AG08396 (cell line): ENCODE measurements at regions not wholly inside any gene's neighbourhood (a gene's known extent, or its start where the extent isn't known, plus 50 kb on each side); places are given as distances from the start of the nearest gene placed in this dataset.

Source experiments
- DNase-seq: peaks from one replicate; pipeline ENCODE4 v3.0.0; 2012; ENCODE audit warnings: low spot score, mixed read lengths

DNA sequence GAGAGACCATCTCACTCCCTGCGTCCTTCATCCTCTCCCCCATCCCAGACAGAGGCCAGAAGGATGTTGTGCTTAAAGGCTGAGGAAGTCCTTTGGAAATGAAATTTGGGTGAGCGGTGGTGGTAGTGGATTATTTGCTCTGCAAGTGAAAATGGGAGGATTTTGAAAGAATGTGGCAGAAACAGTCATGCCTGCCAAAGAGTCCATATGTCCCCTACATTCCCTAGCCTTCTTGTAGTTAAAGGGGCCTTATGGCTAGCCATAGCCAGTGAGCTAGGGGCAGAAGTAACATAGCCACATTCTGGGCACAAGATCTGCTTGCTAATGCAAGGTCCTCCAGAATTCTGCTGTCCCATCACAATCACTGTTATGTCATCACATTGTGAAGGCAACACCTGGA lies 360.2 kb upstream of the TSHZ3 start:
- DNase-seq: no peak

DNA sequence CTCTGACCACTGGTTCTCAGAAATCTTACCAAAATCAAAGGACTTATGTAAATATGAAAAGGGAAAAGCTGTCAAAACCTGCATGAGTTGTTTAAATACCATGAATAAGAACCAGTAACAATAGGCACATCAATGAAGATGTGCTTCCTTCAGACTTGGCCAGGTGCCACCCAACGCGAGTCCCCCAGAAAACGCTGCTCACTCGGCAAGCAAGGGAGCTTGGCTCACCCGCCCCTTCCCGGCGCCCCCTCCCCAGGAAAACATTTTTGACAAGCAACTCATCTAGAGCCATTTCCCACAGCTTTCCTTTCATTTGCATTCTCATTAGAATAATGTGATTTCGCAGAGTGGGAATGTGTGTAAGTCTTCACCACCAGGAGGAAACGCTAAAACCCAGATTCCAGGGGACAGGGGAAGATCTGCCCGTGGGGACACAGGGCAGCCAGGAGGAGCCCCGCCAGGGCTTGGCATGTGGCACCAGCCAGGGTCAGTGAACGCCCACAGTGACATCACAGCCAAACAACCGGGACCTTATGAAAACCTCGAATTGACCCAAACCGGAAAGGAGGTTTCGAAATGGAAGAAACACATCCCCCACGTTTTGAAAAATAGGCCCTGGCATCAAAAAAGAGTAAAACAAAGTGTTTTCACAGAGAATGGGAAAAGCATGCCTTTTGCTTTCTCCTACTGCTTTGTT lies 366.2 kb upstream of the TSHZ3 start:
- peak; percentile 11 for DNase-seq

DNA sequence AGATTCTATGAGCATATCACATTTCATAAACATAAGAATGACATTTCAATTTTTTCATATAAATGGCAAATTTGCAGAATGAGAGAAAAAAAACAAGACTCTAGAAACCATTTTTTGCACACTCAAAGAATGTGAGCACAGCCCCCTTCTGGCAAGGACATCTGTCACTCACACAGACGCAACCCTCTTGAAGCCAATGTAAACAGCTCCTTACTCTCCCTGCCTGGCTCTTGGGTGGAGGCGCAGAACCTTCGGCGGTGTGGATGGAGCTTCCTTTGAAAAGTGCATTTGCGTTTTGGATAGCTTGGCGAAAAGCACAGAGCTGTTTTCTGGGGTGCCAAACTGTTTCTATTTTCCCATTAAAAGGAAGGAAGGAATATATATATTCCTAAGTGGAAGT lies 367.6 kb upstream of the TSHZ3 start:
- DNase-seq: no peak

DNA sequence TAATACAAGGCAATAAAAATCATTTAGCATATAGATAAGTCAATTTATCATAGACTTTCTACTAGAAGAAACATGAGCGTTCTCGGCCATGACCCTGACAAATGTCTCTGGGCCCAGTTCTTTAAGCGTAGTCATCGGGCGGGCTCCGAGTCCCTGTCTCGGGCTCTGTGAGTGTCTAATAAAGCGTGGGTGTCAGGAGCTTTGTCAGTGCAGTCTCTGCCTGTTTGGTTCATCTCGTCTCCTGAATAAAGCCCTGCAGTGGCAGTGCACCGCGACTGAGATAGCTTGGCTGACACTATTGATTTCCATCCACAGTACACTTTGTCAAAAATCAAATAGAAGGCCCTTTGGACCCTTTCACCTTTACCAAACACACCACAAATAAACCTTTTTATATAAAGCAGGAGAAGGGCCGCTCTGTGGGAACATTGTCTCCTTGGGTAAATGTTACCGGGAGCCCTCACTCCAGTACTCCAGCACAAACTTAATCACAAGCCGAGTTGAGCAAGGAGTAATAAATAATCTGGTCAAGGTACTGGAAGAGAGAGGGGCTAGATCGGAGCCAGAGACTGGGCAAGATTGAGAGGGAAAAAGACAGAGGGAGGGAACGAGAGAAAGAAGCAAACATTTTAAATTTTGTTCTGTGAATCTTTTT lies 368.2 kb upstream of the TSHZ3 start:
- DNase-seq: no peak

DNA sequence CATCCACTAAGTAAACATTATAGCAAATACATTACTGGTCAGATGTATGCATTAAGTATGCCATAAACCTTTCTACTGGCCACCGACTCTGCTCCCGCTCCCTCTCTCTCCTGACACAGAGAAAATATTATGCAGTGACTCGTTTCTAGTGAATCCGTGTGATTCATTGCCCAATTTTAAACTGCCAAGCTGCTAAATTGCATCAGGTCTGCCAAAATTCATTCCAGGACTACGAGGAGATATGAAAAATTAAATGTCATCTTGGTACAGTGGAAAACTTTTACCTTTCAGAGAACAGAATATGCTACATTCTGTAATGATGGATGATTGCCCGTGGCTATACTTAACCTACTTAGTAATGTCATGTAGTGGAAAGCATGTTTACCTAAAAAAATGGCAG lies 368.8 kb upstream of the TSHZ3 start:
- no peak for DNase-seq

DNA sequence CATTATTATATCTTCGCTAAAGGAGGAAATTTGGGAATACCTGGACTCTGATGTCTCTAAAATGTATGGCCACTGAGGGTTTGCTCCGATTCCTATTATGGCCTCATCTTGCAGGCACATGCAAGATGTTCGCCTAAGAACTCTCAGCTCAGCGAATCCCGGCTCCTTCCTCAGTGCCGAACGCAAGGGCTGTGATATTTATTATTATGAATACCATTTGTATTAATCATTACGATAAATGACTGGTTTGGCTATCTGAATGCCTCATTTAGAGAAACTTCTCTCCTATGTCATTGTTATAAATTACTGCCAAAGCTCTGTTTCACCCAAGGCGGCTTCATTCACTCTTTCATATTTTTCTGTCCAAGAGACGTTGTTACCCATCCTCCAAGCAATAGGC lies 369.7 kb upstream of the TSHZ3 start:
- peak; percentile 10 for DNase-seq

DNA sequence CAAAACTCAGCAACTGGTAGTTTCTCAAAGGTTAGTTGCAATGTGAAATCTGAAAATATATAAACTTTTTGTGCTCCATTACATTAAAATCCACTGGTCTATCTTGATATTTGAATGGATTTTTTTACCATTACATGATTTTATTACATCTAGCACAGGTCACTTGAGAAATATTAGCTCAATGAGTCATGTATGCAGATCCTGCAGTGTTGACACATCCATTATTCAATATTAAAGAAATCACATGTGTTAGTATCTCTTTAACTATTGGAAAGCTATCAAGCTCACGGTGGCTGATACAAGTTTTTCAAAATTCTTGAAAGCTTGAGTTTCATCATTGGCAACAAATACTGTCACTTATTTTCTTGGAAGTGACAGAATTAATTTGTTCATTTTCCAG lies 373.9 kb upstream of the TSHZ3 start:
- no peak for DNase-seq

DNA sequence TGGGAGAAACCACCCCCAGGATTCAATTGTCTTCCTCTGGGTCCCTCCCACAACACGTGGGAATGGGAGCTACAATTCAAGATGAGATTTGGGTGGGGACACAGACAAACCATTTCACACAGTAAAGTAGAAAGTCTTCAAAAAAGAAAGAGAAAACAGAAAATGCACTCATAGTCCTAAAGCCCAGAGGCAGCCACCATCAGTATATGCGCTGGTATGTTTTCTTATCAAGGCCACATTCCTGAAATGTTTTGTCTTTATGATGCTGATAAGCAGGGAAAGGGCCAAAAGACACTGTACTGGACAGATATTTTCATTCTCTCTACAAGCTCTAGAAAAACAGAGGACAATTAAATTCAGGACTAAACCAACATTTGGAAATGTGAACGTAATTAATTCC lies 375.8 kb upstream of the TSHZ3 start:
- DNase-seq: no peak

DNA sequence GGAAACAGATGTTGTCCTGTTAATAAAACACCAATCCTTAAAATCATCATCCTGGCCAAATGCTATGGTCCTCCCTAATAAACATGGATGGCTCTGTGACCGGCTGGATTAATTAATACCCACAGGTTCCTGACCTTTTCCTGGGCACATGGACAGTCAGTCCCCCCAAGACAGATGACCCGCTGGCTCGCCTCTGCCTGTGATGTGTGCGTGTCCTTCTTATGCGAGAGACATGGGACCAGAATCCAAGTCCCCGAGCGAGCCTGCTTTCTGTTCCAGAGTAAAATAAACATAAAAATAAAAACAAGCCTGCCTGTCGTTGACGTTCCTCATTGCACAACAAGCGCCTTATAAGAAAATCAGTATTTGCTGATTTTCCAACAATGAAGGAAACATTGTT lies 378.3 kb upstream of the TSHZ3 start:
- DNase-seq: no peak

DNA sequence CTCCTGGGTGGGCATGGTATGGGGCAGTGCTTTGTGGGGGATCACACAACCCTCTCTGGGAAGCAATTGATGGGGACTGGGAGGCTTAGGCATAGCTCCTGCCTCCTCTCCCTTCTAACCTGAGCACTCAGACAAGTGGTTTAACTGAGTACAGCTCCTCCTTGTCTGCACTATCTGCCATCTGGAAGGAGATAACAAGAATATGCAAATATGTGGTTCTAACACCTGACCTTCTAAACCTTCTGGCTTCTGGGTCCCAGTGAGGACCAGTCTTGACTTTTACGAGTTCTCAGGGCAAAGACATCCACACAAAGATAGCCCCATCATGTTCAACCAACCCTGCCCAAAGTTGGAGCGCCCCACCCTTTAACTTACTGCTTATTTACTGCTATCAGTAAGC lies 381.0 kb upstream of the TSHZ3 start:
- DNase-seq: no peak

DNA sequence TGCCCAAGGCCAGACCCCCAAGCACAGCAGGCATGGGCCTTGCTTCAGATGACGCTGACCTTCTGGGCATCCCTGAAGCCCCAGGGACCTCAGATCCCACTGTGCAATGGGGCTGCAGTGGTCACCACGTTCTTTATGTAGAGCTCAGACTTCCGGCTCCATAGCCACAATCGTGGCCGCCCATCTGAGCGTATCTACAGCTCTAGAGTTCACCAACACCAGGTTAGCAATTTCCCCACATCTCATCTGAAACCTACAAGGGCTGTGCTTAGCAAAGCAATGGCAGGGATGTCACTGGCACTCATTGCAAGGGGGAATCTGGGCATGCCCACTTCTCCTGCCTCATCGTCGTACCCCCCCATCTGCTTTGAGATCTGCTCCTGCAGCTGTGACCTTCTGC lies 384.4 kb upstream of the TSHZ3 start:
- DNase-seq: no peak

DNA sequence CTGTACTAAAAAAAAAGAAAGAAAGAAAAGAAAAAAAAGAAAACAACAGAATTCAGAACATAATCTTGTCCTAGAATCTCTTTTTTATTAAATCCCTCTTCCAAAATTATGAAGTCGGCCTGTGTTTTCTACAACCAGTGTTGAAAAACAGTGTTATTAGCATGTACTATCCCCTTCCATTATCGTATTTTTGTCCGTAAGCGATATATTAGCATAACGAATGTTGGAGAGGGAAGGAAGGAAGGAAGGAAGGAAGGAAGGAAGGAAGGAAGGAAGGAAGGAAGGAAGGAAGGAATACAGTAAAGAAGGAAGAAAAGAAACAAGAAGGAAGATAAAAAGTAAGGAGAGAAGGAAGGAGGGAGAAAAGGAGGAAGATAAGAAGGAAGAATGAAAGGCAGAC lies 393.0 kb upstream of the TSHZ3 start:
- DNase-seq: no peak

DNA sequence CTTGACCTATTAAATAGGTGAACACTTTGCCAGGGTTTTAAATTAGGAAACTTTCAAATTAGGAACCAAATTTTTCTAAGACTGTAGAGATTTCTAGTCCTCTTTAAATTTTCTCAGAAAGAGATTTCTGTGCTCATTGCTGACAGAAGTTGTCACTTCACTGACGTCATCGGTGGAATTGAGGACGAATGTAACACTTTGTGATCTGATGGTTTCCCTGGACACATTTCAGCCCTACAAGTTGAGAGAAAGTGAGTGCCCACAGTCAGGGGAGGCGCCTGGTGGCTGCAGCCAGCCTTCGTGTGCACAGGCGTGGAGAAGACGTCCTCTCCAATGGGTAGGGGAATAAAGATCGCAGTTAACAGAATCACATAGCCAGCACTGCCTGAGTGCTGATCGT lies 396.5 kb upstream of the TSHZ3 start:
- DNase-seq: no peak

DNA sequence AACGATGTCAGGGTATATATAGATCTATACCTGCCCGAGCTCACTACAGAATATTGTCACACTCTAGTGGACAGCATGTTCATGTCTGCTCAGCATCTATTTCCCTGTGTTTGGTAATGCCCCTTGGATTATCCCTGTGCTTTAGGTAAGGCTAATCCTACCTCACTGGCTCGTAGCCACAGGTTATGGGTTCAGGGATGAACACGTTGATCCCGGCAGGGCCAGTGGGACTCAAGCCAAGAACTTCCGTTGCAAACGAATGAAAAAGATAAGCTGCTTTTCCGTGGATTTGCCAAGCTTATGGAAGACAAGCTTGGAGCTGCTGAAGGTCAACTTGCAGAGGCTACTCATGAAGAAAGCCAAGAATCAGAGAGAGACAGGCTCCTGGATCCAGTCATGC lies 400.0 kb upstream of the TSHZ3 start:
- no peak for DNase-seq

DNA sequence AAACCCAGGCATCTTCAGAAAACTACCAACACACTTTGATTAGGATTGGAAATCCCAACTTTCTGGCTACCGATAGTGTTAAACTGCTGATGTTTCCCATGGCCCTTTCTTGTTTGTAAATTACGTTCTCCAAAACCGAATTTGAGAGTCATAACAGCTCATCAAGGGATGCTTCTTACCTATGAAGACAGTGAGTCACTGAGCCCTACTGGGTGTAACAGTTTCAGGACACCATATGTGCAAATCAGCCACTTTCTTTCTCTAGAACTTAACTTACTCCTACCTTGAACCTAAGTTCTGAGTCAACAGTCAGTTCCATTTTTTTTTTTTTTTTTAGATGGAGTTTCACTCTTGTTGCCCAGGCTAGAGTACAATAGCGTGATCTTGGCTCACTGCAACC lies 410.1 kb upstream of the TSHZ3 start:
- DNase-seq: no peak

DNA sequence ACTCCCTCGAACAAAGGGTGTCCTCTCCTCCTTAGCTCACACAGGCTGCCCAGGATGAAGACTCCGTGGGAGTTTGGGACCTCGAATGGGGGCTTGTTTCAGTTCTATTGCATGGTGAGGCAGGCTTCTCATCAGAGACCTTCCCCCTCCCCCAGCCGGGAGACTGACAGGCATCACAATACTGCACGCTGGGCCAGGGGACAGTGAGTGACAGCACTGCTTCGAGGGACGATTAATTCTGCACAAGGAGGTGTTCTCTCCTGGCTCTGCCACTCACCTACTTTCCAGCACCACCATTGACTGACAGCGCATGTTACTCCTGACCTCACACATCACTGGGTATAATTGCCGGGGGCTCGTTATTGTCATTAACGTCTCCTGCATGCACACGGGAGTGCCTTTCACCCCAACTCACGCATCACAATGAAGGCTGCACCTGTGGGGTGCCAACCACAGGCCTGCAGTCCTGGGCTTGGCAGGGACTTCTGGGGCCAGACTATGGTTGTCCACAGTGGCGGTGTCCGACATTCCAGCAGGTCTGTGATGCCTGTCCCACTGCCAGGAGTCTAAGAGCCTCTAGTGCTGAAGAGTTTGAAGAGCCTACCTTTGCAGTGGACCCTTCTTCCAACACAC lies 412.2 kb upstream of the TSHZ3 start:
- no peak for DNase-seq

DNA sequence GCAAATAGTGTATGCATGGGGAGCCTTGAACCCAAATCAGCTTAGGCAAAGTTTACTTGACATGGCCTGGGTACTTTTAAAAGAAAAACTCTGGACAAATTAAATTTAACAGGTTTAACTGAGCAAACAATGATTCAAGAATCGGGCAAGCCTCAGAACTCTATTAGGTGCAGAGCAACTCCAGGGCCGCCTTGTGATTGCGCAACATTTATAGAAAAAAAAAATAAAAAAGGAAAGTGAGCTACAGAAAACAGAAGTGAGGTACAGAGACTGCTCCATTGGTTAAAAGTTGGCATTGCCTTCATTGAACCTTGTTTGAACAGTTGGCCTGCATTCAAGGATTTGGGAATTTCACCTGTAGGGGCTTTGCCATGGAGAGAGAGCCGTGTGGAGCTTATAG lies 421.0 kb upstream of the TSHZ3 start:
- DNase-seq: no peak

DNA sequence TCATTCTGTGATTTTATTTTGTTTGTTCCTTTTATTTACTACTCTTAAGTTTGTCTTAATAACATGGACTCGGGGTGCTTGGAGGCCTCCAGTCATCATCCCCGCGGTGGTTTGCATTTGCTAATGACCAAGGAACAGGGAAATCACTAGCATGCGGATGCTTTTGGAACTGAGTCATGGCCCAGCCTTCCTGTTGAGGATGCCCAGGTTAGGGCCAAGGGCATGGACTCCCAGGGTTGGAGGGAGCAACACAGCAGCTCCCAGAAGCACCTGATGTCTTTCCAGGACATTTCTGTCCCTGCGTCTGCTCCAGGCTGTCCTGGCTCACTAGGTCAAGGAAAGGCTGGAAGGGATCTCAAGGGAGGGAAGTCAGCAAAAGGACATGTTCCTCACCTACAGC lies 423.7 kb upstream of the TSHZ3 start:
- no peak for DNase-seq

DNA sequence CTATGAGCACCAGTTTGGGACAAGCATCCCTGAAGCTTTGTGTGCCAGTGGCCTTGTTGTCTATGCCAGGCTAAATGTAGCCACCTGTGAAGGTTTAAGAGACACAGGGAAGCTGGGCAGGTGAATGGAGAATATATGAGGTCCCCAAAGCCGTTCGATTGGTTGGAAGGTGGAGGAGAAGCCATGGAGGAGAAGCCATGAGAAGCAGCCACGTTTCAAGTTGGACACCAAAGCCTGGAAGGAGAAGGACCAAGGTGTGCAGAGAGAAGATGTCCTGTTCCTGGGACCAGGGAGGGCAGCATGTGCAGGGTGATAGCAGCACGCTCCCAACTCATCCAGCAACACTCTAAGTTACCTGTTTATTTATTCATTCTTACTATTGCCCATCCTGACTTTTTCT lies 432.3 kb upstream of the TSHZ3 start:
- DNase-seq: no peak

DNA sequence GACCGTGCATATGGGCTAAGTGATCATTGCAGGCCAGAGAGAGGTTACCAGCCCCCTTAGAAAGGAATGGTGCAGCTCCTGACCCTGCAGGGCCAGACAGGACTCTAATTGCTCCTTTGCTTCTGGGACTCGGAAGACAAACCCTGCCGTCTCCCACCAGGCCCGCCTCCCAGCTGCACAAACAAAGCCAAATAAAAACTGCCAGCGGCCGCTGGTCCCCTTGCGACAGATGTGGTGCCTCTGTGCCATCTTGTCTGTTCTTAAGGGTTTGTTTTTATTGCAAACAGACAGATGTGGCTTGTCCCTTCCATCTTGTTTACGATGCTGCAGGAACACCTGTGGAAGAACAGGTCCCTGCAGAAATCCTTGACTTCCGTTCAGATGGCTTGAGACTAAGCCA lies 434.4 kb upstream of the TSHZ3 start:
- no peak for DNase-seq

DNA sequence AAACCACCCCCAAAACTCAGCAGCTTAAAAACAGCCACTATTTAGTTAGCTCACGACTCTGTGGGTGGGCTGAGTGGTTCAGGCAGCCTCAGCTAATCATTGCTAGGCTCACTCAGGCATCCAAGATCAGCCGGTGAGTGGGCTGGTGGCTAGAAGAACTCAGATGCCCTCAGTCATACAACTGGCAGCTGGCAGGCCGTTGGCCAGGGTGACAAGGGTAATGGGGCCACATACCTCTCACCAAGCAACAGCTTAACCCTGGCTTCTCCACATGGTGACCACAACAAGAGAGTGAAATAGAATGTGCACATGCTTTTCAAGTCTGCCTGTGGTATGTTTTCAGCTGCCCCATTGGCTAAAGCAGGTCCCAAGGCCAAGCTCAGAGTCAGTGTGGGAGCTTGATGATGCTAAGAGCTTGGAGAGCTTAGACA lies 435.4 kb upstream of the TSHZ3 start:
- no peak for DNase-seq

DNA sequence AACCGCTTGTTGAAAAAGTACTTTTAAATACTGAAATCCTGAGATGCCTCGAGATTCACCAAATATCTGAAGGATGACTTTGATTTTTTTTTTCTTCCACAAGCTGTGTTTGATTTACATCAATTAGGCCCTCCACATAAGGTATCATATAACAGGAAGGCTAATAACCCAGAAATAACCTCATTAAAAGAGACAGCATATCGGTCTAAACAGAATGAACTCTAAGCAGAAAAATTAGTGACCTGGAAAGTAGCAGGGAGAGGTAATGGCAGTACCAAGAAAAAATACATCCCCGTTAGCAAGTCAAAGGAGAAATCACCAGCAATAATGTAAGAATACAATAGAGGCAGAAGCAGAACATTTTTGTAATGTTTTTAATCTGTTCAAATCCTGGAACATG lies 452.4 kb upstream of the TSHZ3 start:
- DNase-seq: no peak

DNA sequence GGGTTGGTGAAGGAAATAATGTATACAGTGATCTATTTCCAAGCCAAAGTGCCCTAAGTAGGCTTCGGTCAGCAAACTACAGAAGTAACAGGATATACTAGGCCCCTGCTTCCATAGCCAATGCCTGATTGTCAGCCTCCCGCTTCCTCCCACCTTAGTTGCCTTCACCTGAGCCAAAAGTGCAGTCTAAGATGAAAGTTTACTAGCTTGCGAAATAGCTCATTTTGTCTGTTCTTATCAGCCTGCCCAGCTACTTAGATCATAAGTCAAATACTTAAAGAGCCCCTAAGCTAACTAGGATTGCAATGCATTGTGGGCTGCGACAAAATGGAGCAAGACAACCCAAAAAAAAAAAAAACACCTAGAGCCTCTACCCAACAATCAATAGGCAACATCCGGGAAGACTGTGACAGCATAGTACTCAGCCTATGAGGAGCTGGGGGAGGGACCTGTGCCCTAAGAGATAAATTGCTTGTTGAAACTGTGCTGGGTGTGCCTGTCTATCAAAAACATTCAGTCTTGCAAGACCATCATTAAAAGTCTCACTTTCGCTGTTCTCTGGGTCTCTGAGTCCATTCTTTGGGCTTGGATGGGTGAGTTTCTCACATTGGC lies 454.7 kb upstream of the TSHZ3 start:
- DNase-seq: no peak
